GM21786 (cell line): ENCODE measurements at regions not wholly inside any gene's neighbourhood (a gene's known extent, or its start where the extent isn't known, plus 50 kb on each side); places are given as distances from the start of the nearest gene placed in this dataset.
"Not testable (repeated sequence)": the region's sequence is repeated elsewhere in the genome, so short reads cannot be mapped to it uniquely, and the experiment has no call there.

ENCODE experiments used
- ATAC-seq: cut with Tn5 transposase; IDR thresholded peaks from one replicate; pipeline ENCODE4 v1.9.1; 2021; ENCODE audit not compliant: unreplicated experiment

DNA sequence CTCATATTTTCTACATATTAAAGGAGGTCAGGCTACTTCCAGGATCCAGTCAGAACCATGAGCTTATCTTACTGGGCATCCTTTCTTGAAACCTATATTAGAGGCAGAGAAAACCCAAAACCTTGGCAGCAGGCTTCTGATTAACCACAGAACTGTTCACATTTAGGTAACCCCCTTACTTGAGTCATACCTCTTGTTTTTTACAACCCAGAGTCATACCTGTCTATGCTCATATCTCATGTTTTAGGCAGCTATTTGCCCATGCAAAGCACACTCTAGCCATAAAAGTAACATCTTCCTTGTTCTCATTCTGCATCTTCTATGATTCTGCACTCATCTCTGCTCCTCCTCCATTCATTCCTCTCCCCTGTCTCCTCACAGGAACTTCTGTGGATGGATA, 138.0 kb upstream of the SMIM31 start:
- no peak for ATAC-seq

DNA sequence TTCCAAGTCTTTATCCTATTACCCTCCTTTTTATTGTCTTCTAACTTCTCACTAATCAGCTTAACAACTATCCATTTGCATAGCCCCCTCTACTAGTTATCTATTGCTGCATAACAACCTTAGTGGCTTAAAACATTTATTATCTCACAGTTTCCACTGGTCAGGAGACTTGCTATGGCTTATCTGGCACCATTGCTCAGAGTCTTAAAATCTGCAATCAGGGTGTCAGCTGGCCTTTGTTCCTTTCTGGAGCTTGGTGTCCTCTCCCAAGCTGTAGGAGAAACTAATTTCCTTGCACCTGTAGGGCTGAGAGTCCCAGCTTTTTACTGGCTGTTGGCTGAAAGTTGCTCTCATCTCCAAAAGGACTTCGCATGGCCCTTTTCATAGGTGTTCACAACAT, 137.0 kb upstream of the SMIM31 start:
- no peak for ATAC-seq

DNA sequence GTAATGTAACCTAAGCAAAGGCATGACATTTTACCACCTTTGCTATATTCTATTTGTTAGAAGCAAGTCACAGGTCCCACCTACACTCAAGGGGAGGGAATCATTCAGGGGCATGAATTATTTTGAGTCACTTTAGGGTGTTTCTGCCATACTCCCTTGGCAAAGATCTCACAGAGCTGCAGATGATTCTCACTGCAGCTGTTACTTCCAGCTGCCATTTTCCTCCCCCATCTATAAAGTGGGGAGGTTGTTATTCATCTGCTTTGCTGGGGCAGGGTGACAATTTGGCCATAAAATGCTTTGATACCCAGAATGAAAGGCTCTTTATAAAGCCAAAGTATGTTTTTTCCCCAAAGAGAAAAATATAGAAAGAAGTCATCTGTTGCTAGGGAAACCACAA, 136.5 kb upstream of the SMIM31 start:
- ATAC-seq: no peak

DNA sequence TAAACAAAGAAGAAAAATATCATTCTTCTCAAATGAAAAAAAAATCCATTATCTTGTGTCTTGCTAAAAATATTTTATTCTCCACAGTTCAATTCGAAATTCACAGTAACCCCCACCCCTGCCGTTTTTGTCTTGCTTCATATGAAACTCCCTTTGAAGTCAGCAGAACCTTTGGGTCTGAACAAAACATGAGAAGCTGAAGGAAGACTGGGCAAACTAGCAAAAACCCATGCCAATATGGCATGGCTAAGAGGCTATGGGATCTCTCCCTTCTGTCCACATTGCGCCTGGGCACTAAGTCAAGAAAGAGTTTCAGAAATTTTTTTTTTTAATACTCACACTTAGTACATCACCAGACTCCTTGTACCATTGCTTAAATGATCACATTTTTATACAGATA, 136.0 kb upstream of the SMIM31 start:
- no peak for ATAC-seq

- ATAC-seq: no peak
Observed at GRCh38 chr4:164621886-164622521, 131.9 kb upstream of the SMIM31 start.

GRCh38 chr4:164623099-164623498, 130.8 kb upstream of the SMIM31 start:
- no peak for ATAC-seq

DNA sequence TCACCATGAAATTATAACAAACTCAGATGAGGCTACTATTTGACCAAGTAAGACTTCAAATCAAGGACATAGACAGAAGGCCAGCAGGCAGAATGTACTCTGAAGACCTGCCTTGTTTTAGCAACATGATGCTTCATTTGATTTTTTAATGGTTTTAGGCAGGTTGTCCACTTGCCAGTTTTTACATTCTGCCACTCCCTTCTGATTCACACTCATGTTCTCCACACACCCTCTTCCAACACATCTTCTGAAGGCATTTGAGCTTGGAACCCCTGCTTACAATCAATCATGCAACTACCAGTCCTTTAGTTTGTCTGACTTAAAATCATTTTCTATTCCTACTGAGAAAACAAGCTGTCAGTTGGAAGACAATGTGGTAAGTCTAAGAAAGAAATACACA, 114.9 kb upstream of the SMIM31 start:
- no peak for ATAC-seq

DNA sequence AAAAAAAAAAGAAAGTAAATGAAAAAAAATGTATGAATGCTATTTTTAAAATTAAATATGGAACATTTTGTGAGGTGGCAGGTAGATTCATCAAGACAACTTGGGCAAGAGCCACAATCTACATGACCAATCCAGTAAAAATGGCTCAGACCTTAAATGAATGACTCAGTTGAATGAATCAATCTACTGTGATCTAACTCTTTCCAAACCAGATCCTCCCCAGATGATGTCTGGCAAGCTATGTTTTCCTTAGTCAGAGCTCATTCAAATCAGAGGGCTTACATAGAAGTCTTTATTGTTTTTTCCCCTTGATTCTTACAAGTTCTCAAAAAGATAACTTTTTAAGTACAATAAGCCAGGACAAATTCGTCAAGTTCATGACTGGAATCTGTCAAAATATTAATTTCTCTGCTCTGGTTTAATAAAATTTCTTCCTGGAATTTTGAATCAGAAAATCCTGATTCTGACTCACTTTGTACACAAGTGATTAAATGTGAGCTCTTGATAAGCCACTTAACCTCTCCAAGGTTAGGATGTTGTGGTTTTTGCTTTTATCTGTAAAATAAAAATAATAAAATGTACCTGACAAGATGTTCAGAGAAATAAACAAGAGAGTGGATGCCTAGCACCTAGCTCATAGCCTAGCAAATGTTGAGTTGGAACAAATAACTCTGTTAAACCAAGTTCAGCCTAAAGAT, 105.6 kb upstream of the SMIM31 start:
- ATAC-seq: no peak

- no peak for ATAC-seq
Observed at GRCh38 chr4:164648849-164649212, 105.1 kb upstream of the SMIM31 start.

GRCh38 chr4:164659765-164660164, 94.2 kb upstream of the SMIM31 start:
- ATAC-seq: no peak

- ATAC-seq: not testable (repeated sequence)
Observed at GRCh38 chr4:164676152-164676551, 77.8 kb upstream of the SMIM31 start.

- no peak for ATAC-seq
Observed at GRCh38 chr4:164683040-164683439, 70.9 kb upstream of the SMIM31 start.

DNA sequence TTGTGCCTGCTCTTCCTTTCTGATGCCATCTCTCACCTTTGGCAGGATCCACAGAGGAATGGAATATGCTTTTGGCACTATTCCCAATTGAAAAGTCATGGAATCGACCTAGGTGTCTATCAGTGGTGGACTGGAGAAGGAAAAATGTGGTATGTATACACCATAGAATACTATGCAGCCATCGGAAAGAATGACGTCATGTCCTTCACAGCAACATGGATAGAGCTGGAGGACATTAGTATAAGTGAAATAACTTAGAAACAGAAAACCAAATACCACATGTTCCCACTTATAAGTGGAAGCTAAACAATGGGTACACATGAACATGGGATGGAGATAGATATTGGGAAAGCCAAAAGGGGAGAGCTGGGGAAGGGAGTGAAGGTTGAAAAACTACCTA, 58.3 kb upstream of the SMIM31 start:
- ATAC-seq: no peak

- no peak for ATAC-seq
Observed at GRCh38 chr4:164700471-164700870, 53.5 kb upstream of the SMIM31 start.

DNA sequence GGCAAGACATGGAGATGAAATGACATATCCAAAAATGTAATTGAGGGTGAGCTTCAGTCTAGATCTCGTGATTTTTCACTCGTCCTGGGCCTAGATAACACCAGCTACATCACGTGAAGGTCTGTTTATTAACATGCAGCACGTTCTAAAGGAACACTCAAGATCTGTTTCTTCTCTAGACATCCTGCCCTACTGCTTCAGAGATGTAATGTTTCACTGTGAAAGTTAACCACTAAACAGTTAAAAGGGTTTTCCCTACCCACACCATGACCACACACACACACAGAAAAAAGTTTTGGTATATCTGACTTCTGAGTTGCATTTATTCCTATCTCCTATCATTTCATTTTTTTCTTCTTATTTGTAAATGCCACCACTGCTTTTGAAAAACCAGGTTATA, 52.3 kb upstream of the SMIM31 start:
- peak; percentile 68 for ATAC-seq
